ENCODE measurements at regions not wholly inside any gene's neighbourhood (a gene's known extent, or its start where the extent isn't known, plus 50 kb on each side); places are given as distances from the start of the nearest gene placed in this dataset.

DNA sequence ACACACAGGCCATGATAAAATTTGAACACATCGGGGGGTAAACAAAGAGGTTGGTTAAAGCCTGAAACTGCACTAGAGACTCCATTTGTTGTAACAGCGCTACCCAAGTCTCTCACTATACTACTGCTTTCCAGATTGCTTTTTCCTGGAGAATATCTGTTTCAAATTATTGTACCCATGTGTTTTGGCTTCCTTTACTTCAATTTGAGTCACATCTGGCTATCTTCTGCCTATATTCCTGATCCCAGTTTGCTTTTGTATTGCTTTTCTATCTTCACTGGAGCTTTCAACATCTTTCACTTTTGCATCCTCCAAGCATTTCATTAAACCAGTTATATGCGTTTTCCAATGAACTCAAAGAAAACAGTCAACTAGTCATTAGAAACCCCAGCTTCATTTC lies 404.7 kb downstream of the MLLT3 start:
- Histone ChIP-seq H3K9me1 (replicated peaks; ENCODE audit: control insufficient read depth, extremely low read depth, insufficient read depth, low read length) (no peaks in the 10 kb centered on the region), H2AFZ (ENCODE audit: low read depth, low read length) (no peak overlapping the region), H3K9me3 (replicated peaks; ENCODE audit: control insufficient read depth, insufficient read depth, low read length) (no peaks in the 10 kb centered on the region), H3K4me2 (ENCODE audit: insufficient read depth, low read length) (no peak overlapping the region), H3K9ac (replicated peaks; ENCODE audit: extremely low read depth, insufficient read depth, low read length) (no peak overlapping the region), H3K36me3 (ENCODE audit: control insufficient read depth in 2 of 2, extremely low read depth in 1 of 2, insufficient read depth in 2 of 2, low read length in 2 of 2) (no peaks in the 10 kb centered on the region), H3K4me1 (ENCODE audit: control insufficient read depth, extremely low read depth, insufficient read depth, low read length) (no peaks in the 10 kb centered on the region), H3K27ac (ENCODE audit: insufficient read depth, low read depth, low read length) (no peak overlapping the region), H3K27me3 (ENCODE audit: control insufficient read depth in 2 of 2, insufficient read depth in 2 of 2, low read length in 2 of 2) (no peaks in the 10 kb centered on the region), H3K4me3 (replicated peaks in 1 of 3; ENCODE audit: insufficient read depth in 1 of 3, low read depth in 1 of 3, low read length in 3 of 3) (no peak overlapping the region), H4K20me1 (replicated peaks; ENCODE audit: control insufficient read depth, extremely low read depth, insufficient read depth, low read length) (no peaks in the 10 kb centered on the region), H3K79me2 (ENCODE audit: control insufficient read depth, insufficient read depth, low read length) (no peaks in the 10 kb centered on the region)
- intact Hi-C loops (cut with micrococcal nuclease) = no loop called here
- BruUV-seq (replicated peaks) = no TSS peak
- dilution Hi-C loops (cut with MboI; ENCODE audit: extremely low pct_ligation_motif_present, low sequenced_read_pairs) = no loop called here
- no peak for DNase-seq (ENCODE audit: low read depth, low spot score)
- ChIA-PET POLR2A (no interaction called here), CTCF (interaction anchor here (1.9 kb wide), 1 partner anchor 23 kb away, joined by 4 read pairs; no protein-coding TSS in a partner anchor)
- TF ChIP-seq GATA2 (IDR thresholded peaks at IDR 0.05; ENCODE audit: insufficient read depth, insufficient read length, low read depth, low read length) = no peak
- no peak for TF ChIP-seq POLR2AphosphoS5 (IDR thresholded peaks at IDR 0.05; ENCODE audit: insufficient read depth, low read depth, low read length)
- no peak for TF ChIP-seq CTCF (IDR thresholded peaks at IDR 0.05; ENCODE audit: extremely low read depth in 1 of 2, insufficient read depth in 1 of 2, low read depth in 1 of 2, low read length in 2 of 2)
- no peak for TF ChIP-seq MYC (IDR thresholded peaks at IDR 0.05; ENCODE audit: low read depth, low read length)
- no peak for FAIRE-seq

- Histone ChIP-seq H3K27me3 (ENCODE audit: control insufficient read depth in 2 of 2, insufficient read depth in 2 of 2, low read length in 2 of 2) (no peaks in the 10 kb centered on the region), H3K27ac (ENCODE audit: insufficient read depth, low read depth, low read length) (no peak overlapping the region), H3K36me3 (ENCODE audit: control insufficient read depth in 2 of 2, extremely low read depth in 1 of 2, insufficient read depth in 2 of 2, low read length in 2 of 2) (no peaks in the 10 kb centered on the region), H3K79me2 (ENCODE audit: control insufficient read depth, insufficient read depth, low read length) (no peaks in the 10 kb centered on the region), H3K4me3 (replicated peaks in 1 of 3; ENCODE audit: insufficient read depth in 1 of 3, low read depth in 1 of 3, low read length in 3 of 3) (no peak overlapping the region), H3K4me1 (ENCODE audit: control insufficient read depth, extremely low read depth, insufficient read depth, low read length) (no peaks in the 10 kb centered on the region), H3K4me2 (ENCODE audit: insufficient read depth, low read length) (no peak overlapping the region), H3K9me3 (replicated peaks; ENCODE audit: control insufficient read depth, insufficient read depth, low read length) (no peaks in the 10 kb centered on the region), H4K20me1 (replicated peaks; ENCODE audit: control insufficient read depth, extremely low read depth, insufficient read depth, low read length) (no peaks in the 10 kb centered on the region), H3K9me1 (replicated peaks; ENCODE audit: control insufficient read depth, extremely low read depth, insufficient read depth, low read length) (no peaks in the 10 kb centered on the region), H3K9ac (replicated peaks; ENCODE audit: extremely low read depth, insufficient read depth, low read length) (no peak overlapping the region), H2AFZ (ENCODE audit: low read depth, low read length) (no peak overlapping the region)
- dilution Hi-C loops (cut with MboI; ENCODE audit: extremely low pct_ligation_motif_present, low sequenced_read_pairs) (no loop called here), intact Hi-C loops (cut with micrococcal nuclease) (no loop called here)
- no TSS peak for BruUV-seq (replicated peaks)
- ChIA-PET POLR2A (no interaction called here), CTCF (interaction anchor here (1.9 kb wide), 1 partner anchor 22 kb away, joined by 4 read pairs; no protein-coding TSS in a partner anchor)
- FAIRE-seq (no peak), DNase-seq (ENCODE audit: low read depth, low spot score) (no peak)
- TF ChIP-seq EZH2 (IDR thresholded peaks at IDR 0.05; ENCODE audit: borderline replicate concordance, low read depth, low read length, severe bottlenecking) (no peak), GATA2 (IDR thresholded peaks at IDR 0.05; ENCODE audit: insufficient read depth, insufficient read length, low read depth, low read length) (no peak), CTCF (IDR thresholded peaks at IDR 0.05; ENCODE audit: extremely low read depth in 1 of 2, insufficient read depth in 1 of 2, low read depth in 1 of 2, low read length in 2 of 2) (no peak), POLR2A (IDR thresholded peaks at IDR 0.05; ENCODE audit: low read depth, low read length) (no peak), JUN (IDR thresholded peaks at IDR 0.05; ENCODE audit: borderline replicate concordance, insufficient read depth, insufficient read length, low read depth) (no peak), FOS (IDR thresholded peaks at IDR 0.05; ENCODE audit: borderline replicate concordance, insufficient read depth, low read length) (no peak), POLR2AphosphoS5 (IDR thresholded peaks at IDR 0.05; ENCODE audit: insufficient read depth, low read depth, low read length) (no peak), MYC (IDR thresholded peaks at IDR 0.05; ENCODE audit: low read depth, low read length) (no peak)
- TF ChIP-seq, protein P1, sequence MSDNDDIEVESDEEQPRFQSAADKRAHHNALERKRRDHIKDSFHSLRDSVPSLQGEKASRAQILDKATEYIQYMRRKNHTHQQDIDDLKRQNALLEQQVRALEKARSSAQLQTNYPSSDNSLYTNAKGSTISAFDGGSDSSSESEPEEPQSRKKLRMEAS (IDR thresholded peaks at IDR 0.05; ENCODE audit: insufficient read depth, insufficient read length) = no peak
Measured at GRCh38 chr9:20216438-20216837, 405.9 kb downstream of the MLLT3 start.

All from endothelial cell of umbilical vein (primary cell).